HEK293 (cell line): ENCODE measurements at regions not wholly inside any gene's neighbourhood (a gene's known extent, or its start where the extent isn't known, plus 50 kb on each side); places are given as distances from the start of the nearest gene placed in this dataset.

Experiments
- CTCF ChIA-PET: fragments of 350-600 bp; formaldehyde crosslinking; extraction: SDS; loops from one replicate; lab custom pipeline; 2021; ENCODE audit warnings: antibody characterized with exemption; lab: Yijun Ruan, JAX
- POLR2A ChIA-PET: fragments of 300-600 bp; formaldehyde crosslinking; extraction: SDS; loops from one replicate; lab custom pipeline; 2020; ENCODE audit warnings: antibody characterized with exemption, inconsistent platforms; lab: Yijun Ruan, JAX
- H3K27ac ChIP-seq: fragments of 200-500 bp; sonication (Bioruptor generic); 2 replicates; pipeline ENCODE4 v1.5.1; 2014; ENCODE audit warnings: low read depth, low read length, control low read depth, inconsistent platforms; ENCODE audit errors: extremely low read depth
- H3K36me3 ChIP-seq, 2 experiments: fragments of 200-500 bp in 1 of 2; sonication (Bioruptor generic) in 1 of 2; 1 replicate in 1 of 2; 2 replicates in 1 of 2; pipeline ENCODE4 v1.5.1; 2014 to 2017; ENCODE audit warnings: inconsistent platforms in 2 of 2, low read length in 2 of 2; ENCODE audit not compliant: control insufficient read depth in 2 of 2, insufficient read depth in 1 of 2
- H3K4me1 ChIP-seq: fragments of 200-500 bp; sonication (Bioruptor generic); 2 replicates; pipeline ENCODE4 v1.5.1; 2014; ENCODE audit warnings: mild to moderate bottlenecking, low read length, inconsistent platforms; ENCODE audit not compliant: control insufficient read depth, insufficient read depth
- H3K4me3 ChIP-seq: 2 replicates; pipeline ENCODE4 v1.5.1; 2011; ENCODE audit warnings: low read depth, mild to moderate bottlenecking, control low read depth, low read length, moderate library complexity
- H3K9me3 ChIP-seq: fragments of 200-500 bp; sonication (Bioruptor generic); 2 replicates; pipeline ENCODE4 v1.5.1; 2014; ENCODE audit warnings: low read depth, low read length, inconsistent platforms; ENCODE audit not compliant: control insufficient read depth, insufficient read depth
- HOXA7 ChIP-seq: sonication (generic); formaldehyde crosslinking; IDR thresholded peaks from 2 replicates; pipeline ENCODE4 v1.8.1; 2022; ENCODE audit warnings: missing genetic modification reagents, borderline replicate concordance
- HOXD13 ChIP-seq: sonication (generic); formaldehyde crosslinking; IDR thresholded peaks from 2 replicates; pipeline ENCODE4 v1.8.0; 2022; ENCODE audit warnings: missing genetic modification reagents, borderline replicate concordance
- MYNN ChIP-seq: fragments of 450-650 bp; formaldehyde crosslinking; IDR thresholded peaks from 2 replicates; pipeline ENCODE4 v1.5.1; 2016; ENCODE audit warnings: missing biosample characterization, missing genetic modification characterization, borderline replicate concordance
- MZF1 ChIP-seq: fragments of 450-650 bp; formaldehyde crosslinking; IDR thresholded peaks from 2 replicates; pipeline ENCODE4 v1.5.1; 2017; ENCODE audit warnings: missing biosample characterization, missing genetic modification characterization, borderline replicate concordance
- SALL2 ChIP-seq: fragments of 450-650 bp; formaldehyde crosslinking; IDR thresholded peaks from 2 replicates; pipeline ENCODE4 v1.5.0; 2017; ENCODE audit warnings: missing biosample characterization, mild to moderate bottlenecking, missing genetic modification characterization, borderline replicate concordance
- SCRT2 ChIP-seq: fragments of 450-650 bp; formaldehyde crosslinking; IDR thresholded peaks from 2 replicates; pipeline ENCODE4 v1.5.1; 2016; ENCODE audit warnings: missing biosample characterization, missing genetic modification characterization
- SP7 ChIP-seq: fragments of 450-650 bp; formaldehyde crosslinking; IDR thresholded peaks from 2 replicates; pipeline ENCODE4 v1.5.1; 2016; ENCODE audit warnings: missing biosample characterization, missing genetic modification characterization
- TRIM28 ChIP-seq: IDR thresholded peaks from 2 replicates; pipeline ENCODE4 v1.6.1; 2011; ENCODE audit warnings: low read length, control low read depth, borderline replicate concordance
- WT1 ChIP-seq: fragments of 450-650 bp; formaldehyde crosslinking; IDR thresholded peaks from 2 replicates; pipeline ENCODE4 v1.5.1; 2016; ENCODE audit warnings: missing biosample characterization, missing genetic modification characterization
- YY1 ChIP-seq: fragments of 450-650 bp; formaldehyde crosslinking; IDR thresholded peaks from 2 replicates; pipeline ENCODE4 v1.5.1; 2018; ENCODE audit warnings: missing biosample characterization, missing genetic modification characterization
- ZBTB17 ChIP-seq: fragments of 450-650 bp; formaldehyde crosslinking; IDR thresholded peaks from 2 replicates; pipeline ENCODE4 v1.5.1; 2016; ENCODE audit warnings: missing biosample characterization, missing genetic modification characterization
- ZNF114 ChIP-seq: fragments of 450-650 bp; formaldehyde crosslinking; IDR thresholded peaks from 2 replicates; pipeline ENCODE4 v1.5.0; 2017; ENCODE audit warnings: missing biosample characterization, missing genetic modification characterization
- ZNF140 ChIP-seq: fragments of 450-650 bp; formaldehyde crosslinking; IDR thresholded peaks from 2 replicates; pipeline ENCODE4 v1.5.1; 2016; ENCODE audit warnings: missing biosample characterization, missing genetic modification characterization
- ZNF146 ChIP-seq: fragments of 450-650 bp; formaldehyde crosslinking; IDR thresholded peaks from 2 replicates; pipeline ENCODE4 v1.5.1; 2016; ENCODE audit warnings: missing biosample characterization, missing genetic modification characterization
- ZNF157 ChIP-seq: fragments of 450-650 bp; formaldehyde crosslinking; IDR thresholded peaks from 2 replicates; pipeline ENCODE4 v1.5.1; 2016; ENCODE audit warnings: missing biosample characterization, missing genetic modification characterization
- ZNF223 ChIP-seq: fragments of 450-650 bp; formaldehyde crosslinking; IDR thresholded peaks from 2 replicates; pipeline ENCODE4 v1.5.1; 2016; ENCODE audit warnings: missing biosample characterization, missing genetic modification characterization
- ZNF23 ChIP-seq: fragments of 450-650 bp; formaldehyde crosslinking; IDR thresholded peaks from 2 replicates; pipeline ENCODE4 v1.5.1; 2016; ENCODE audit warnings: missing biosample characterization, missing genetic modification characterization, borderline replicate concordance
- ZNF324 ChIP-seq: fragments of 450-650 bp; formaldehyde crosslinking; IDR thresholded peaks from 2 replicates; pipeline ENCODE4 v1.5.1; 2016; ENCODE audit warnings: missing biosample characterization, missing genetic modification characterization
- ZNF335 ChIP-seq: fragments of 450-650 bp; formaldehyde crosslinking; conservative IDR thresholded peaks from 2 replicates; pipeline ENCODE4 v1.5.1; 2016; ENCODE audit warnings: missing biosample characterization, missing genetic modification characterization
- ZNF473 ChIP-seq: fragments of 450-650 bp; formaldehyde crosslinking; IDR thresholded peaks from 2 replicates; pipeline ENCODE4 v1.5.1; 2017; ENCODE audit warnings: missing biosample characterization, missing genetic modification characterization
- ZNF571 ChIP-seq: fragments of 450-650 bp; formaldehyde crosslinking; IDR thresholded peaks from 2 replicates; pipeline ENCODE4 v1.5.0; 2017; ENCODE audit warnings: missing biosample characterization, missing genetic modification characterization
- ZNF585B ChIP-seq: fragments of 450-650 bp; formaldehyde crosslinking; IDR thresholded peaks from 2 replicates; pipeline ENCODE4 v1.5.1; 2016; ENCODE audit warnings: missing biosample characterization, missing genetic modification characterization
- ZNF600 ChIP-seq: fragments of 450-650 bp; formaldehyde crosslinking; IDR thresholded peaks from 2 replicates; pipeline ENCODE4 v1.5.1; 2016; ENCODE audit warnings: missing biosample characterization, missing genetic modification characterization
- ZNF677 ChIP-seq: fragments of 450-650 bp; IDR thresholded peaks from 2 replicates; pipeline ENCODE4 v1.5.0; 2018; ENCODE audit warnings: missing biosample characterization, mild to moderate bottlenecking, missing genetic modification characterization, moderate library complexity
- ZSCAN16 ChIP-seq: fragments of 450-650 bp; formaldehyde crosslinking; IDR thresholded peaks from 2 replicates; pipeline ENCODE4 v1.5.1; 2016; ENCODE audit warnings: missing biosample characterization, missing genetic modification characterization
- TF ChIP-seq, protein P1 (sequence below): fragments of 450-650 bp; formaldehyde crosslinking; IDR thresholded peaks from 2 replicates; pipeline ENCODE4 v1.5.1; 2016; ENCODE audit warnings: missing biosample characterization, missing genetic modification characterization
- TF ChIP-seq, protein P2 (sequence below): fragments of 450-650 bp; formaldehyde crosslinking; optimal IDR thresholded peaks from 2 replicates; pipeline ENCODE3; 2016; ENCODE audit warnings: missing biosample characterization, mild to moderate bottlenecking, missing genetic modification characterization
- TF ChIP-seq, protein P3 (sequence below): fragments of 450-650 bp; formaldehyde crosslinking; IDR thresholded peaks from 2 replicates; pipeline ENCODE4 v1.5.1; 2016; ENCODE audit warnings: missing biosample characterization, missing genetic modification characterization

DNA sequence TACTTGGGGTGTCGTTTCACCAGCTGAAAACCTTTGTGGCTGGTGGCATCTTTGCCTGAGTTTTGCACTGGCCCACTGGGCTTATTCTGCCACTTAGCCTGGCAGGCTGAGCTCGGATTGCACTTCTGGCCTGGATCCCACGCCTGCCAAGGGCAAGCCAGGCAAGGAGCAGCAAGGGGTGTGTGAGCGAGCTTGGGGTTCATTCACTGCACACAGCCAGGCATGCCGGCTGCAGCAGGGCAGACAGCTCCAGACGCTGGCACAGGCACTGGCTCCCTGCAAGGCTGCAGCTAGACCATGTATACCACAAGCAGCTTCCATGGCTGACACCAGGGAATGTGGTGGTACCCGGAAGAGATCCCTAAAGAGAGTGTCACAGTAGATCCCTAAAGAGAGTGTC, 476.3 kb downstream of the EPHA5 start:
- POLR2A ChIA-PET, result no interaction called here
- H3K4me3 ChIP-seq, result no peak overlapping the region

DNA sequence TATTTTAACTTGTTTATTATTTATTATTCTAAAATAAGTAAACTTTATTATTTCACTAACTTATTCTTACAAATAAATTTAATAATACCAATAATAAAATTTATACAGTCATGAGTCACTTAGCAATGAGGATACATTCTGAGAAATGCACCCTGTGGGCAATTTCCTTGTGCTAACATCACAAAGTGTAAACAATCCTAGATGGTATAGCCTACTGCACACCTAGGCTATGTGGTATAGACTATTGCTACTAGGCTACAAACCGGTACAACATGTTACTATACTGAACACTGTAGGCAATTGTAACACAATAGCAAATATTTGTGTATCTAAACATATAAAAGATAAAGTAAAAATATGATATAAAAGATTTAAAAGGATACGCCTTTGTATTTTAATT, 479.5 kb downstream of the EPHA5 start:
- Histone ChIP-seq H3K9me3 (no peaks in the 10 kb centered on the region), H3K27ac (no peak overlapping the region), H3K4me1 (no peaks in the 10 kb centered on the region), H3K36me3 (no peaks in the 10 kb centered on the region), H3K4me3 (no peak overlapping the region)
- TF ChIP-seq ZNF140 (tag by site-specific recombination) (no peak), ZNF600 (no peak), ZNF335 (tag by site-specific recombination) (no peak), MYNN (tag by site-specific recombination) (no peak), TRIM28 (no peak), ZNF223 (tag by site-specific recombination) (no peak), YY1 (tag by site-specific recombination) (no peak), HOXA7 (no peak), ZNF677 (no peak), SP7 (no peak), ZBTB17 (tag by site-specific recombination) (no peak), ZSCAN16 (no peak), HOXD13 (CRISPR knock-in tag) (no peak), SALL2 (no peak)
- TF ChIP-seq, protein P1, sequence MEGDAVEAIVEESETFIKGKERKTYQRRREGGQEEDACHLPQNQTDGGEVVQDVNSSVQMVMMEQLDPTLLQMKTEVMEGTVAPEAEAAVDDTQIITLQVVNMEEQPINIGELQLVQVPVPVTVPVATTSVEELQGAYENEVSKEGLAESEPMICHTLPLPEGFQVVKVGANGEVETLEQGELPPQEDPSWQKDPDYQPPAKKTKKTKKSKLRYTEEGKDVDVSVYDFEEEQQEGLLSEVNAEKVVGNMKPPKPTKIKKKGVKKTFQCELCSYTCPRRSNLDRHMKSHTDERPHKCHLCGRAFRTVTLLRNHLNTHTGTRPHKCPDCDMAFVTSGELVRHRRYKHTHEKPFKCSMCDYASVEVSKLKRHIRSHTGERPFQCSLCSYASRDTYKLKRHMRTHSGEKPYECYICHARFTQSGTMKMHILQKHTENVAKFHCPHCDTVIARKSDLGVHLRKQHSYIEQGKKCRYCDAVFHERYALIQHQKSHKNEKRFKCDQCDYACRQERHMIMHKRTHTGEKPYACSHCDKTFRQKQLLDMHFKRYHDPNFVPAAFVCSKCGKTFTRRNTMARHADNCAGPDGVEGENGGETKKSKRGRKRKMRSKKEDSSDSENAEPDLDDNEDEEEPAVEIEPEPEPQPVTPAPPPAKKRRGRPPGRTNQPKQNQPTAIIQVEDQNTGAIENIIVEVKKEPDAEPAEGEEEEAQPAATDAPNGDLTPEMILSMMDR (tag by site-specific recombination), result no peak
- POLR2A ChIA-PET, result no interaction called here
- CTCF ChIA-PET, result no interaction called here

More for the DNA sequence above, 476.3 kb downstream of the EPHA5 start:
- Histone ChIP-seq H3K36me3 (no peaks in the 10 kb centered on the region), H3K27ac (no peak overlapping the region)
- TF ChIP-seq, protein P2, sequence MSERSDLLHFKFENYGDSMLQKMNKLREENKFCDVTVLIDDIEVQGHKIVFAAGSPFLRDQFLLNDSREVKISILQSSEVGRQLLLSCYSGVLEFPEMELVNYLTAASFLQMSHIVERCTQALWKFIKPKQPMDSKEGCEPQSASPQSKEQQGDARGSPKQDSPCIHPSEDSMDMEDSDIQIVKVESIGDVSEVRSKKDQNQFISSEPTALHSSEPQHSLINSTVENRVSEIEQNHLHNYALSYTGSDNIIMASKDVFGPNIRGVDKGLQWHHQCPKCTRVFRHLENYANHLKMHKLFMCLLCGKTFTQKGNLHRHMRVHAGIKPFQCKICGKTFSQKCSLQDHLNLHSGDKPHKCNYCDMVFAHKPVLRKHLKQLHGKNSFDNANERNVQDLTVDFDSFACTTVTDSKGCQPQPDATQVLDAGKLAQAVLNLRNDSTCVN, result no peak
- TF ChIP-seq YY1 (tag by site-specific recombination) (no peak), MZF1 (no peak), WT1 (tag by site-specific recombination) (no peak), ZNF571 (tag by site-specific recombination) (no peak), ZNF146 (tag by site-specific recombination) (no peak), HOXA7 (no peak), ZNF140 (tag by site-specific recombination) (no peak)
- TF ChIP-seq, protein P3, sequence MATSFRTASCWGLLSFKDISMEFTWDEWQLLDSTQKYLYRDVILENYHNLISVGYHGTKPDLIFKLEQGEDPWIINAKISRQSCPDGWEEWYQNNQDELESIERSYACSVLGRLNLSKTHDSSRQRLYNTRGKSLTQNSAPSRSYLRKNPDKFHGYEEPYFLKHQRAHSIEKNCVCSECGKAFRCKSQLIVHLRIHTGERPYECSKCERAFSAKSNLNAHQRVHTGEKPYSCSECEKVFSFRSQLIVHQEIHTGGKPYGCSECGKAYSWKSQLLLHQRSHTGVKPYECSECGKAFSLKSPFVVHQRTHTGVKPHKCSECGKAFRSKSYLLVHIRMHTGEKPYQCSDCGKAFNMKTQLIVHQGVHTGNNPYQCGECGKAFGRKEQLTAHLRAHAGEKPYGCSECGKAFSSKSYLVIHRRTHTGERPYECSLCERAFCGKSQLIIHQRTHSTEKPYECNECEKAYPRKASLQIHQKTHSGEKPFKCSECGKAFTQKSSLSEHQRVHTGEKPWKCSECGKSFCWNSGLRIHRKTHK (tag by site-specific recombination), result no peak
- TF ChIP-seq, all 188 proteins: peak for 0
- CTCF ChIA-PET, result no interaction called here
- H3K4me1 ChIP-seq, result no peaks in the 10 kb centered on the region
- no peaks in the 10 kb centered on the region for H3K9me3 ChIP-seq

DNA sequence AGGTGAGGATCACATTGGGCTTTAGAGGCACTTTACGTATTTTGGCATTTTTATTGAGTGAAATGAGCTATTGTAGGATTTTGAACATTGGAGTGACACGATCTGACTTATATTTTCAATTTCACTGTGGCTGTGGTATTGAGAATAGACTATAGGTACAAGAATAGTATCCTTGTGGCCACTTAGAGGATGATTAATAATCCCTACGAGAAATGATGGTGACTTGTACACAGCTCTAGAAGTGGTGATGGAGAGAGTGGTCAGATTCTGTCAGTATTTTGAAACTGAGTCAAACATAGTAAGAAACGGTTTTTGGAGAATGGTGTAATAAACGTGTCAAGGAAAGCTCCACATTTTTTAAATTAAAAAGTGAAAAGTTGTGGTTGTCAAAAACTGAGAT, 494.7 kb downstream of the EPHA5 start:
- Histone ChIP-seq H3K36me3 (no peaks in the 10 kb centered on the region), H3K9me3 (no peaks in the 10 kb centered on the region), H3K4me3 (no peak overlapping the region), H3K27ac (no peak overlapping the region), H3K4me1 (no peaks in the 10 kb centered on the region)
- TF ChIP-seq ZNF473 (tag by site-specific recombination) (no peak), SCRT2 (tag by site-specific recombination) (no peak), ZNF114 (tag by site-specific recombination) (no peak), ZNF324 (tag by site-specific recombination) (no peak), ZNF585B (tag by site-specific recombination) (no peak), ZNF23 (tag by site-specific recombination) (no peak), ZNF157 (no peak)
- ChIA-PET CTCF (no interaction called here), POLR2A (no interaction called here)
